ENCODE measurements at regions not wholly inside any gene's neighbourhood (a gene's known extent, or its start where the extent isn't known, plus 50 kb on each side); places are given as distances from the start of the nearest gene placed in this dataset.

DNA sequence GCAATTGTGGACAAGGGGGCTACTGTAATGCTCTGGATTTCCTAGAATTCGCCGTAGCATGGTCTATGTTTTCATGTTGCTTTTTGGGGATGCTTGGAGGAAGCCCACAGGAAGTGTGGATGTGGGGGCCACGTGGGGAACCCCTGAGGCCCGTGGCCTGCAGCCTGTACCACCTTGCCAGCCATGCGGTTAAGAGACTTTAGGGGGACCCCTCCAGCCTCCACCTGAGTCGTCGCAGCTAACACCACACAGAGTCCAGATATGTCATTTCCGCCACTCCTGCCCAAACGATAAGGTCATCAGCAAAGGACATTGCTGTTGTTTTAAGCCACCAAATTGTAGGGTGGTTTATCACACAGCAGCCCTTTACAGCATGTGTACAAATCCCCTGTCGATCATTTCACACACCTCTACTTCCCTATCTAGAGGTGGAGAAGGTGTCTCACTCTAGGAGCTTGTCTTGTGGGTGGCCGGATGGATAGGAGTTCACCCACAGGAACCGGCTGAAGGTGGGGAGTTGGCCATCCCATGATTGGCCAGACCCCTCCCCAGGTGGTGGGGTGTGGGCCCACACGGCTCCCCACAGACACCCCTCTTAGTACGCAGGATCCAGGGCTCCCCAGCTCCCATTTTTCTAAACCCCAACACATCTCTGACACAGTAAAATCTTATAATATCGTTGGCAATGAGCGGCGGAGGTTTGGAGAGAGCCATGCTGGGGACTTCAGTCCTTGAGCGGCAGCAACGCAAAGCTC, 226.7 kb downstream of the TEX29 start:
- TF ChIP-seq, protein P1, sequence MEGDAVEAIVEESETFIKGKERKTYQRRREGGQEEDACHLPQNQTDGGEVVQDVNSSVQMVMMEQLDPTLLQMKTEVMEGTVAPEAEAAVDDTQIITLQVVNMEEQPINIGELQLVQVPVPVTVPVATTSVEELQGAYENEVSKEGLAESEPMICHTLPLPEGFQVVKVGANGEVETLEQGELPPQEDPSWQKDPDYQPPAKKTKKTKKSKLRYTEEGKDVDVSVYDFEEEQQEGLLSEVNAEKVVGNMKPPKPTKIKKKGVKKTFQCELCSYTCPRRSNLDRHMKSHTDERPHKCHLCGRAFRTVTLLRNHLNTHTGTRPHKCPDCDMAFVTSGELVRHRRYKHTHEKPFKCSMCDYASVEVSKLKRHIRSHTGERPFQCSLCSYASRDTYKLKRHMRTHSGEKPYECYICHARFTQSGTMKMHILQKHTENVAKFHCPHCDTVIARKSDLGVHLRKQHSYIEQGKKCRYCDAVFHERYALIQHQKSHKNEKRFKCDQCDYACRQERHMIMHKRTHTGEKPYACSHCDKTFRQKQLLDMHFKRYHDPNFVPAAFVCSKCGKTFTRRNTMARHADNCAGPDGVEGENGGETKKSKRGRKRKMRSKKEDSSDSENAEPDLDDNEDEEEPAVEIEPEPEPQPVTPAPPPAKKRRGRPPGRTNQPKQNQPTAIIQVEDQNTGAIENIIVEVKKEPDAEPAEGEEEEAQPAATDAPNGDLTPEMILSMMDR (IDR thresholded peaks at IDR 0.05; ENCODE audit: low read depth, low read length, poor library complexity, severe bottlenecking): no peak
- TF ChIP-seq EZH2phosphoT487 (IDR thresholded peaks at IDR 0.05; ENCODE audit: borderline replicate concordance, low read length): no peak

All from DOHH2 (cell line).